Type B pancreatic cell (in vitro differentiated cells): ENCODE measurements at regions not wholly inside any gene's neighbourhood (a gene's known extent, or its start where the extent isn't known, plus 50 kb on each side); places are given as distances from the start of the nearest gene placed in this dataset.

Source experiments
- DNase-seq: peaks from one replicate; pipeline ENCODE4 v3.0.0; 2021; ENCODE audit warnings: mixed read lengths; ENCODE audit not compliant: unreplicated experiment; ENCODE audit errors: extremely low spot score
- H3K27ac Mint-ChIP-seq: 2 replicates; pipeline ENCODE4 v1.8.0; 2021; ENCODE audit warnings: mild to moderate bottlenecking, mixed read lengths
- H3K27me3 Mint-ChIP-seq: 2 replicates; pipeline ENCODE4 v1.8.0; 2021; ENCODE audit warnings: mixed read lengths
- H3K36me3 Mint-ChIP-seq: 2 replicates; pipeline ENCODE4 v1.8.0; 2021; ENCODE audit warnings: mixed read lengths
- H3K4me1 Mint-ChIP-seq: one replicate; pipeline ENCODE4 v1.8.0; 2021; ENCODE audit warnings: mixed read lengths; ENCODE audit not compliant: unreplicated experiment
- H3K4me3 Mint-ChIP-seq: 2 replicates; pipeline ENCODE4 v1.8.0; 2021; ENCODE audit warnings: mild to moderate bottlenecking, mixed read lengths
- H3K9me3 Mint-ChIP-seq: 2 replicates; pipeline ENCODE4 v1.8.0; 2021; ENCODE audit warnings: mixed read lengths
- TF ChIP-seq, protein P1 (sequence below): fragments of 200-600 bp; sonication (generic); conservative IDR thresholded peaks from 2 replicates; pipeline ENCODE4 v1.5.0; 2021; ENCODE audit warnings: antibody characterized with exemption, mild to moderate bottlenecking

GRCh38 chr5:52603778-52604554, 183.8 kb upstream of the ITGA1 start:
- no peak for DNase-seq
- peaks cover 23% of the 10 kb centered on the region for H3K4me1 Mint-ChIP-seq
- peak overlapping the region; percentile 35 for H3K4me3 Mint-ChIP-seq
- H3K36me3 Mint-ChIP-seq, result no peaks in the 10 kb centered on the region
- H3K27ac Mint-ChIP-seq, result peak overlapping the region; percentile 17
- H3K27me3 Mint-ChIP-seq, result peaks cover 4% of the 10 kb centered on the region
- TF ChIP-seq, protein P1, sequence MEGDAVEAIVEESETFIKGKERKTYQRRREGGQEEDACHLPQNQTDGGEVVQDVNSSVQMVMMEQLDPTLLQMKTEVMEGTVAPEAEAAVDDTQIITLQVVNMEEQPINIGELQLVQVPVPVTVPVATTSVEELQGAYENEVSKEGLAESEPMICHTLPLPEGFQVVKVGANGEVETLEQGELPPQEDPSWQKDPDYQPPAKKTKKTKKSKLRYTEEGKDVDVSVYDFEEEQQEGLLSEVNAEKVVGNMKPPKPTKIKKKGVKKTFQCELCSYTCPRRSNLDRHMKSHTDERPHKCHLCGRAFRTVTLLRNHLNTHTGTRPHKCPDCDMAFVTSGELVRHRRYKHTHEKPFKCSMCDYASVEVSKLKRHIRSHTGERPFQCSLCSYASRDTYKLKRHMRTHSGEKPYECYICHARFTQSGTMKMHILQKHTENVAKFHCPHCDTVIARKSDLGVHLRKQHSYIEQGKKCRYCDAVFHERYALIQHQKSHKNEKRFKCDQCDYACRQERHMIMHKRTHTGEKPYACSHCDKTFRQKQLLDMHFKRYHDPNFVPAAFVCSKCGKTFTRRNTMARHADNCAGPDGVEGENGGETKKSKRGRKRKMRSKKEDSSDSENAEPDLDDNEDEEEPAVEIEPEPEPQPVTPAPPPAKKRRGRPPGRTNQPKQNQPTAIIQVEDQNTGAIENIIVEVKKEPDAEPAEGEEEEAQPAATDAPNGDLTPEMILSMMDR, result no peak
- peaks cover 1% of the 10 kb centered on the region for H3K9me3 Mint-ChIP-seq

DNA sequence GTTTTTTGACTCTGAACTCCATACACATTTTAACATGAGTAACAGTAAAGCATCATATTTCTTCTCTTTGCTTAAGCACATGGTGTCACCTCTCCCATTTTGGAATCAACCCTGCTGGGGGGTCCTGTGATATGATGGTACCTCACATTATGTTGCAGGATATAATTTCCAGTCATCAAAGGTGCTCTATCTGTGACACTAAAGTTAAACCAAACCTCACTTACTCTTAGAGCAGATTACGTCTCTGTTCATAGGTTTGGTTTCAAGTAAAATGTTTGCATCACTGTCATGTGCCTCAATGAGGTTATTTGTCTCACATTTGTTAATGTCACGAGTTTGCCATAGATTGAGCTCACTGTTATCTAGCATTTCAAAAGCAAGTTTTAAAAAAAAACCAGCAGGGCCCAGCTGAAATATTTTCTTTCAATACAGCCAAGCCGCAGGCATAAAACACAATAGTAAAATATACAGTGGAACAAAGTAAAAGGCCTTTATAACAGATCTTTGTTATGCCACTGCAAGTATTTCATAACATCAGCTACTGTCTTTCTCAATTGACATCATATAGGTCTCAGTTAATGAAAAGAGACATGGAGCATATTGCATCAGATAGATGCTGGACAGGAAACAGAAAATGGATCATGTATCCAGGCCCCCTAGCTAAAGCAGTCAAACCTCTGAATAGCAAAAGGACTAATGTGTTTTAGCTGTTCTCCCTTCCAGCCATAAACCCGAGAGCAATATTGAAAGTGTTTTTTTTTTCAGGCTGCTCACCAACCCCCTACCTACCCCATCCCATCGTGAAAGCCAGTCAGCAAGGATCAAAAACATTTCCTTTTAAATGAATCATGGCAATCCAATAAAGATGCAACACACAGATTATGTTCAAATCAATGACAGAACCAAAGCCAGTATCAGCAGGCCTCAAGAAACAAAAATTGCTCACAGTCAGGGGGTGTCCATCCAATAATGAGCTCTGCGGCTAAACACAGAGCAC, 182.1 kb upstream of the ITGA1 start:
- no peak overlapping the region for H3K4me3 Mint-ChIP-seq
- peaks cover 9% of the 10 kb centered on the region for H3K9me3 Mint-ChIP-seq
- H3K27me3 Mint-ChIP-seq, result peaks cover 7% of the 10 kb centered on the region
- peaks cover 23% of the 10 kb centered on the region for H3K4me1 Mint-ChIP-seq
- TF ChIP-seq, protein P1, result no peak
- no peaks in the 10 kb centered on the region for H3K36me3 Mint-ChIP-seq
- H3K27ac Mint-ChIP-seq, result peak overlapping the region; percentile 29
- DNase-seq, result no peak

DNA sequence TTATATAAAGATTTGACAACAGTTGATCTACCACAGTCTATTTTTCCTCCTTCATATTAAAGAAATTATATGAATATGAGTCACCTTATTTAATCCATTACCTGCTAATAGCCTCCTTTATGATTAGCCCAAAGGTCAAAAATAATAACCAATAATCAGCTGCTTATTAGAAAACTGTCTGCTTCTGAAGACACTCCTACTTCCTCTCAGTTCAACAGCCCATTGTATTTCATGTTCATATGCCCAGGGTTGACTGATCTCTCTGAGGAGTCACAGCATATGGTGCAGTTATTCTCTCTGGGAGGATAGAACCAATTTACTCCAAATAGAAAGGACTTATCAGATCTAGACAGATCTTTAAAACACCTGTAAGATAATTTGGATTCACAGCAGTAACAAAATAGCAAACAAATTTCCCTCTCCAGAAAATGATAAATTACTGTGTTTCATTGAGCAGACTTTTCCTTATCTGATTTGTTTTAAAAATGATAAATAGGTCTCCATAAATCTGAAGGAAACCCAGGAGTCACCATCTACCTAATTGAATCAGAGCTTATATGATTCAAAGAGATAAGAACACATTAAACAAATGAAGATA, 180.4 kb upstream of the ITGA1 start:
- TF ChIP-seq, protein P1, result no peak
- no peak overlapping the region for H3K4me3 Mint-ChIP-seq
- peaks cover 9% of the 10 kb centered on the region for H3K9me3 Mint-ChIP-seq
- no peak for DNase-seq
- H3K4me1 Mint-ChIP-seq, result peaks cover 23% of the 10 kb centered on the region
- H3K27me3 Mint-ChIP-seq, result peaks cover 12% of the 10 kb centered on the region
- H3K27ac Mint-ChIP-seq, result no peak overlapping the region
- no peaks in the 10 kb centered on the region for H3K36me3 Mint-ChIP-seq

DNA sequence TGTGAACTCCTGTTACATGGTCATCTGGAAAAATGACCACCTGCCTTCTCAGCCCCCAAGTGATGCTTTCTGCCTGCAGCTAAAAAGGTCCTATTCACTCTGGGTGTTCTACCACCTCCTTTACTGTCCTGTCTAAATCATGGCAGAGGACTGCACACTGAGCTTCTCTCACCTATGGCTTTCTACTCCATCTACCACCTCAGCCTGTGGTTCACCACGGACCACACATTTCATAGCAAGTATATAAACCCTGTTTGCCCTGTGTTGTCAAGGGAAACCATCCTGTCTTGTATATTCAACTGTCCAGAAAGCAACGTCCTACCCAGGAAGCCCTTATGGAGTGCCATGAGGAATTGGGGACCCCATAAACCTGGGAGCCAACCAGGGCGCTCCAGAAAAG, 167.4 kb upstream of the ITGA1 start:
- DNase-seq, result no peak
- no peak overlapping the region for H3K4me3 Mint-ChIP-seq
- H3K27me3 Mint-ChIP-seq, result peaks cover 8% of the 10 kb centered on the region
- no peaks in the 10 kb centered on the region for H3K4me1 Mint-ChIP-seq
- no peaks in the 10 kb centered on the region for H3K36me3 Mint-ChIP-seq
- no peaks in the 10 kb centered on the region for H3K9me3 Mint-ChIP-seq
- TF ChIP-seq, protein P1, result no peak
- no peak overlapping the region for H3K27ac Mint-ChIP-seq

DNA sequence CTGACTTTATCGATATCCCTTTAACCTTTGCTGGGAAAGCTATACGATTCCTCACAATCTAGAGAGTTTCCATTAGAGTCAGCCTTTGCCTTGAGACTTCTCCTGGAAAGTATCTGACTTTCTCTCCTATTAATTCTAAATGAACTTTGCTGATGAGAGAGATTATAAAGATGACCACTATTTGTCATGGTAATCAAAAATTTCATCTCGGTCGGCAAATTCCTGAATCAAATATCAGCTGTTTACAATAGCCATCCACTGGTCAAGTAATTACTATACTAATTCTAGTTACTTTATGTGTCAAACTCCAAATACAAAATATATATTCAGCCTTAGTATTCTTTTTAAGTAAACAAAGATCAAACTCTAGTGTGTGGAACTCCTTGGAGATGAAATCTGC, 164.4 kb upstream of the ITGA1 start:
- H3K9me3 Mint-ChIP-seq, result peaks cover 4% of the 10 kb centered on the region
- no peaks in the 10 kb centered on the region for H3K36me3 Mint-ChIP-seq
- H3K4me3 Mint-ChIP-seq, result no peak overlapping the region
- no peak overlapping the region for H3K27ac Mint-ChIP-seq
- peaks cover 12% of the 10 kb centered on the region for H3K27me3 Mint-ChIP-seq
- no peak for DNase-seq
- TF ChIP-seq, protein P1, result no peak
- no peaks in the 10 kb centered on the region for H3K4me1 Mint-ChIP-seq
